ENCODE measurements at regions not wholly inside any gene's neighbourhood (a gene's known extent, or its start where the extent isn't known, plus 50 kb on each side); places are given as distances from the start of the nearest gene placed in this dataset.
"Not testable (repeated sequence)": the region's sequence is repeated elsewhere in the genome, so short reads cannot be mapped to it uniquely, and the experiment has no call there.

- DNase-seq (ENCODE audit: low read depth in 4 of 4, low spot score in 3 of 4) = peak in 2 of 4 donors; percentile 5 to 14
Measured at GRCh38 chr5:108481355-108481931, 99.5 kb upstream of the FBXL17 start.

- no peak for DNase-seq (ENCODE audit: low read depth in 4 of 4, low spot score in 3 of 4)
Measured at GRCh38 chr5:108472237-108472636, 90.3 kb upstream of the FBXL17 start.

- no peak for DNase-seq (ENCODE audit: low read depth in 4 of 4, low spot score in 3 of 4)
Measured at GRCh38 chr5:108467563-108467962, 85.7 kb upstream of the FBXL17 start.

- no peak for DNase-seq (ENCODE audit: low read depth in 4 of 4, low spot score in 3 of 4)
Measured at GRCh38 chr5:108461628-108462367, 79.9 kb upstream of the FBXL17 start.

GRCh38 chr5:108459769-108460168 is 77.9 kb upstream of the FBXL17 start:
- DNase-seq (ENCODE audit: low read depth in 4 of 4, low spot score in 3 of 4) = peak in 3 of 4 donors; percentile 7 to 31 (median 16)

- DNase-seq (ENCODE audit: low read depth in 4 of 4, low spot score in 3 of 4) = no peak
Measured at GRCh38 chr5:108451269-108451668, 69.4 kb upstream of the FBXL17 start.

- not testable (repeated sequence) for DNase-seq (ENCODE audit: low read depth in 4 of 4, low spot score in 3 of 4)
Measured at GRCh38 chr5:108444130-108444529, 62.2 kb upstream of the FBXL17 start.

- not testable (repeated sequence) for DNase-seq (ENCODE audit: low read depth in 4 of 4, low spot score in 3 of 4)
Measured at GRCh38 chr5:108442063-108442651, 60.3 kb upstream of the FBXL17 start.

- DNase-seq (ENCODE audit: low read depth in 4 of 4, low spot score in 3 of 4) = no peak
Measured at GRCh38 chr5:108437425-108437824, 55.5 kb upstream of the FBXL17 start.

- no peak for DNase-seq (ENCODE audit: low read depth in 4 of 4, low spot score in 3 of 4)
Measured at GRCh38 chr5:108436696-108437095, 54.8 kb upstream of the FBXL17 start.

GRCh38 chr5:108433600-108433999 is 51.7 kb upstream of the FBXL17 start:
- no peak for DNase-seq (ENCODE audit: low read depth in 4 of 4, low spot score in 3 of 4)

GRCh38 chr5:108432024-108432423 is 50.1 kb upstream of the FBXL17 start:
- DNase-seq (ENCODE audit: low read depth in 4 of 4, low spot score in 3 of 4) = no peak

All from right renal pelvis (tissue), 4 donors.